GM21423 (cell line): ENCODE measurements at regions not wholly inside any gene's neighbourhood (a gene's known extent, or its start where the extent isn't known, plus 50 kb on each side); places are given as distances from the start of the nearest gene placed in this dataset.

Experiments
- ATAC-seq: cut with Tn5 transposase; IDR thresholded peaks from one replicate; pipeline ENCODE4 v1.9.1; 2021; ENCODE audit warnings: mild to moderate bottlenecking, moderate library complexity; ENCODE audit not compliant: unreplicated experiment

GRCh38 chr4:142960867-142961644 lies 115.0 kb upstream of the INPP4B start:
- no peak for ATAC-seq

- peak; percentile 79 for ATAC-seq
Observed at GRCh38 chr4:142961866-142962265, 115.8 kb upstream of the INPP4B start.

GRCh38 chr4:142974328-142974727 lies 128.2 kb upstream of the INPP4B start:
- ATAC-seq: no peak

- no peak for ATAC-seq
Observed at GRCh38 chr4:142975618-142976017, 129.5 kb upstream of the INPP4B start.

- no peak for ATAC-seq
Observed at GRCh38 chr4:142976482-142976881, 130.4 kb upstream of the INPP4B start.

- no peak for ATAC-seq
Observed at GRCh38 chr4:142977182-142977581, 131.1 kb upstream of the INPP4B start.

GRCh38 chr4:142983065-142983464 lies 137.0 kb upstream of the INPP4B start:
- no peak for ATAC-seq

GRCh38 chr4:142983589-142983988 lies 137.5 kb upstream of the INPP4B start:
- ATAC-seq: no peak

GRCh38 chr4:142984871-142985585 lies 138.9 kb upstream of the INPP4B start:
- ATAC-seq: no peak

GRCh38 chr4:143016171-143016570 lies 168.5 kb upstream of the USP38 start:
- no peak for ATAC-seq

GRCh38 chr4:143017210-143017609 lies 167.5 kb upstream of the USP38 start:
- ATAC-seq: no peak

GRCh38 chr4:143019351-143019750 lies 165.4 kb upstream of the USP38 start:
- ATAC-seq: no peak

- peak; percentile 71 for ATAC-seq
Observed at GRCh38 chr4:143021384-143021783, 163.3 kb upstream of the USP38 start.

GRCh38 chr4:143023239-143023918 lies 161.3 kb upstream of the USP38 start:
- ATAC-seq: peak; percentile 34

- peak; percentile 54 for ATAC-seq
Observed at GRCh38 chr4:143025081-143025704, 159.5 kb upstream of the USP38 start.

- ATAC-seq: no peak
Observed at GRCh38 chr4:143026459-143027170, 158.1 kb upstream of the USP38 start.

GRCh38 chr4:143035661-143036060 lies 149.1 kb upstream of the USP38 start:
- no peak for ATAC-seq

- ATAC-seq: no peak
Observed at GRCh38 chr4:143036443-143036842, 148.3 kb upstream of the USP38 start.

GRCh38 chr4:143046454-143046853 lies 138.3 kb upstream of the USP38 start:
- no peak for ATAC-seq

- ATAC-seq: no peak
Observed at GRCh38 chr4:143046906-143047305, 137.8 kb upstream of the USP38 start.

- no peak for ATAC-seq
Observed at GRCh38 chr4:143054971-143055370, 129.7 kb upstream of the USP38 start.
